OCI-LY3 (cell line): ENCODE measurements at regions not wholly inside any gene's neighbourhood (a gene's known extent, or its start where the extent isn't known, plus 50 kb on each side); places are given as distances from the start of the nearest gene placed in this dataset.

Experiments
- CTCF ChIP-seq: fragments of 200-600, 300-600 bp; sonication (generic); IDR thresholded peaks from 2 replicates; pipeline ENCODE4 v1.5.1; 2014; ENCODE audit warnings: antibody characterized with exemption, low read length, low read depth
- EZH2phosphoT487 ChIP-seq: fragments of 200-600 bp; shearing (Covaris generic); IDR thresholded peaks from 2 replicates; pipeline ENCODE4 v1.6.1; 2018; ENCODE audit warnings: antibody characterized with exemption, mixed run types, low read depth

DNA sequence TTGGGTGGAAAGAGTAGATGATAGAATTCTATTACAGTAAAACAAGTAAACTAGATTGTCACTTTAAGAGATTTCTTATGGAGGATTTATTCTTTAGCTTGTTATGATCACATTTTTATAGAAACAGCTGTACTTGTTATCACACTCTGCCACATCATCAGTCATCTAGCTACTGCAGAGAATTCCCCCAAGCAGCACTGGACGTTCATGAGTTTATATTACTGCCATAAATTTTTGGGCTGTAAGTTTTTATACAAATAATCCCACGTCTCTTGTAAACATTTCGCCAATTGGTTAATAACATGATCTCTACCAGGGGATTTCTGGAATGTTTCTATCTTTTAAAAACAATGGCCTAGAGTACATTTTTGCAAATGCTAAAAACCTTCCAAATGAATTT is 238.8 kb downstream of the POLR1F start:
- TF ChIP-seq CTCF (no peak), EZH2phosphoT487 (no peak)
